HG03460 (cell line): ENCODE measurements at regions not wholly inside any gene's neighbourhood (a gene's known extent, or its start where the extent isn't known, plus 50 kb on each side); places are given as distances from the start of the nearest gene placed in this dataset.
"Not testable (repeated sequence)": the region's sequence is repeated elsewhere in the genome, so short reads cannot be mapped to it uniquely, and the experiment has no call there.

ENCODE experiments used
- ATAC-seq: cut with Tn5 transposase; IDR thresholded peaks from one replicate; pipeline ENCODE4 v1.9.1; 2021; ENCODE audit not compliant: unreplicated experiment

DNA sequence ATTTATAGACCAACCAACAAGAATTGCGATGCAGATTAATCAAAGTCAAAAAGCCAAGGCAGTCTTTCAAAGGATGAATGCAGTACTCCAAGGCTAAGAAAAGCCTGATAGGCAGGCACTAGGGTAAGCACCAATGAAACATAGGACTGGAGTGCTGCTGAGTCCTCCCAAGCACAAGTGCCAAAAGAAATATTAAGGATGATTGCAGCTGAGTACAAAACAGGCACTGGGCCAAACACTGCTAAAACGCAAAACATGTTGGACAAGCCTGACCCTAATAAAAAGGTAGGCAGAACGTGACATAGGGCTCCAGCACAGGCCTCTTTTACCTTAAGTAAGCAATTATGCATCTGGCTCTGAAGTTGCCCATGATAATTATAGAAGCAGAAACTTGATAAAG, 160.1 kb upstream of the LRP1B start:
- no peak for ATAC-seq

DNA sequence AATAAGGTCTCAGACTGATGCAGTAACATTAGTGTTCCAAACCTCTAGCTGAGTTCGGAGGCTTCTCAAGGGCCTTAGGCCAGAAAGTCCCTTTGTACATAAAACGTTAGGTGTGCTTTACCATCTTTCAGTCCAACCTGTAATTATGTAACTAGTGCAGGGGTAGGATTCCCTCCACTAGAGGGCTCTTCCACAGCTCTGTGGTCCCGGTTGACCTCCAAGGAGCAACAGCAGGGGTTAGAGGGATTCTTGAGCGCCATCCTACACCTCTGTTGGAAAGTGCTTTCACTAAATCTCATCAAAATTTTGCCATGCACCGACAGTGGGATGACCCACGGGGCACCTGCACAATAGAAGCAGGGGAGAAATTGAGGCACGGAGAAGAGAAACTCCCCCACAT, 155.8 kb upstream of the LRP1B start:
- peak; percentile 52 for ATAC-seq

DNA sequence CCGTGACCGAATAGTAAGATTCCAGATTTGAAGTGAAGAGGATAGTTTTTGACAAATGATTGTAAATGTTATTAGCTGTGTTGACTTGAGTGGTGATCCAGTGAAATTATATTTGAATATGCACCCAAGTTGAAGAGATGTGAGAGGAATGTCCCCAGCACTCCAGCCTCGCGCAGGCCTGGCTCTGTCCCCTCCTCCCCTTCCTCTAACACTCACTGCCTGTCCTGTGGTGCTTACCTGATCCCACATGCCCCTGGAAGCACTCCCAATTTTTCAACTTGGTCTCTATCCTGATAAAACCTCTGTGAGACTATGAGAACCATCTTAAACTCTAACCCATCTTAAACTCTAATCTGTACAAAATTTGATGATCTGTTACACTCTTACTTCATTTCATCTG, 154.7 kb upstream of the LRP1B start:
- ATAC-seq = no peak

DNA sequence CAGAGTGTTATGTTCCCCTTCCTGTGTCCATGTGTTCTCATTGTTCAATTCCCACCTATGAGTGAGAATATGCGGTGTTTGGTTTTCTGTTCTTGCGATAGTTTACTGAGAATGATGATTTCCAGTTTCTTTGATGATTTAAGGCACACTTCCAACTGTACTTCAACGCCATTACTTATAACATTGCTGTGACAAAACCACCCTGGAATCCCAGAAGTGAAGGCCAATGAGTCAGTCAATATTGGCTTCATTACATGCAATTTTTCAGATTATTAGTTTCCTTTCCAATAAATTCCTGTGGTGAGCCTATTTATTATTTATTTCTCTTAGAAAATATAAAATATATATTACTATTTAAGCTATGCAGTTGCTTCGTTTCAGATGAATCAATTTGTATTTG, 153.5 kb upstream of the LRP1B start:
- ATAC-seq = not testable (repeated sequence)

DNA sequence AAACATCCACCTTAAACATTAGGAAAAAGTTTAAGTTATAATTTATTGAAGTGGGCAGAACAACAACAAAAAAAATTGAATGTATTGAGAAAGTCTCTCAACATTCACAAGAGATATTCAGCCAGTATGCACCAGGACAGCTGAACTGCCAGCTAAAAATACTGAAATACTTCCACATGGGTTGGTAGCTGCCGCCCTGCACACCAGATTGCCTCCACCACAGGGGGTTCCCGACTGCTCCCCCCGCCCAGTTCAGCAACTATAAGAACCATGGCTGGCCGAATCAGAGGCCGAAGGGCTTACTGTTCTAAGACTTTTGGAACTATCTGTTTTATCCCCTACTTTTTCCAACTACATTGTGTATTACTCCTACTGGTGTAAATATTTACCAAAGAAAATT, 150.0 kb upstream of the LRP1B start:
- ATAC-seq = no peak

DNA sequence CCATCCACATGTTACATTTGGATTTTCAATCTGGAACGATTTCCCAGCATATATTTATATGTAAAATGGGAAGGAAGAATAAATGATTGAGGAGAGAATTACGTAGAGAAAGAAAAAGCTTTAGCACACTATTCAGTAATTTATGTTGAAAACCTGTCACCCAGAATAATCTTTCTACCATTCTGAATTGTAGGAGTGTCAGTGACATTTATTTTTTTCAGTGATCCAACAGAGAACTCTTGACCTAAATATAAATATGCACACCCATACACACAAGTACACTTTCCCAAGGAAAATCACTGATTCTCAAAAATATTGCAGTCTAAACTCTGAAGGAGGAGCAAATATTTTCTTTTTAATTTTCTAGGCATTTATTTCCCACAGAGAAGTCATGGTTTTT, 140.2 kb upstream of the LRP1B start:
- ATAC-seq = no peak

DNA sequence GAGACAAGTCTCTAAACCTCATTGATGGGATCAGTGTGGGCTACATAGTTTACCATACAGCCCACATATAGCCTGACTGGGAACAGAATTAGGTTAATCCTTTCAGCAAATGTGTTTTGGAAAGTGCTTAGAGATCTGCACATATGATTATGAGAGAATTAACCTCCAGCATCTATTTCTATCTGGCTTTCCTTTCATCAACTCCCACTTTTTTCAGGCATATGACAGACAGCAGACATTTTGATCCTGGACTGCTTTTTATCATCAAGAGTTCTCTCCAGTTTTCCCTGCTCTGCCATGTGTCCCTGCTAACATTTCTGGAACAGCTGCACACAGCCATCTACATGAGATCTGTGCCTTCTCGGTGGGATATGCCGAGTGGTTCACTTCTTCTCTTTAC, 139.5 kb upstream of the LRP1B start:
- ATAC-seq = no peak

DNA sequence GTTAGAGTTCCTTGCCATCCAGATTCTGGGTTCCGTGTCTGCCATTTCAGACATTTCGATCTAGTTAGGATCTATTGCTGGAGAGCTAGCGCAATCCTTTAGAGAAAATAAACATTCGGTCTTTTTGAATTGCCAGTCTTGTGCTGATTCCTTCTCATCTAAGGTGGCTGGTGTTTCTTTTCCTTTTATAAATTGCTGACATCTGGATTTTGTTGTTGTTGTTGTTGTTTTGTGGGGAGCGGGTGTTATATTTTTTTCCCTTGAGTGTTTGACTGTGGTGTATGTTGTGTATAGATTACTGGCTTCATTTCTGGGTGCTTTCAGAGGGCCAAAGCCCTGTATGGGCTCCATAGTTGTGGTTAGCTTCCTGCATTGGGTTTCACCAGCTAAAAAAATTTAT, 128.5 kb upstream of the LRP1B start:
- no peak for ATAC-seq

DNA sequence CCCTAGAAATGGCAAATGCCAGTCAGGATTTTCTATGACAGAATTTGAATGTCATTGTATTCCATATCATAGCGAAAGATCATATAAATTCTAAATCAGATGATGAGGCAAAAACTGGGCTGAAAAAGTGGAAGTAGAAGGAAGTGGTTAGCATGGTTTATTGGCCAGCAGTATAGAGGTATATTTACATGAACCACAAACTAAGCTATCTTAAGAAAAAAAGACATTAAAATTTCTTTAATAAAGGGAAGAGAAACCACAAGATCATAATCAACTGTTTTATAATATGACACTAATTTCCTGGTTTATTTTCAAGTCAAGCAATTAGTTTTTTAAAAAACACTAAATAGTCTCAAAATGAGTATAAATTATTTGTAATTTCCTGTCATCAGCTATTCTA, 123.2 kb upstream of the LRP1B start:
- ATAC-seq = no peak

DNA sequence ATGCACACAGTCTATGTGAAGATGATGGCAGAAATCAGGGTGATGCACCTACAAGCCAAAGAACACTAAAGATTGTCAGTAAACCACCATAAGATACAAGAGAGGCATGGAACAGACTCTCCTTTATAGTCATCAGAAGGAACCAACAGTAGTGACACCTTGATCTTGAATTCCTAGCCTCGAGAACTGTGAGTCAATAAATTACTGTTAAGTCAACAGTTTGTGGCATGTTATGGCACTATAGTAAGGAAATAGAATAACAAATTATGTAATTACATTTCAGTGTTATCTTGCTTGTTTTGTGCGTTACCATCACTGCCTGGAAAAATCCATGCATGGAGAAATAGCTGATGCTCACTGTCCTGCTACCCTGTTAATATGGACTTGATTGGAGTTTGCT, 110.2 kb upstream of the LRP1B start:
- ATAC-seq = no peak

DNA sequence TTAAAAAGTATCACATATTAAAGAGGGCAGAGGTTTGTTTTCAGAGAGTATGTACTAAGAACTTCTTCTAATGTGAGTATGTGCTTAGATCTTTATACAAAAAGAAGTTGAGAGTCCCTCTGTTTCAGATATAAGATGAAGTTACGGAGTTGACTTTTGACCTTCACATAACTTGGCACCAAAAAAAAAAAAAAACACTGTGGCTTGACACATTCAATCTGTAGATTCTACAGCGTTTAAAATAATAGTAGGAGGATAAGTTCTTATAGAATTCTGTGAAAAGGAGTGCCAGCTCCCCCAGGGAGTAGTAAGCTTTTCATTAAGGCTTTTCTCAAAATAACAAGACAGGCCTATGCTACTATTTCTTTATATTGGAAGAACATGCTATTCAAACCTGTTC, 105.4 kb upstream of the LRP1B start:
- ATAC-seq = no peak

DNA sequence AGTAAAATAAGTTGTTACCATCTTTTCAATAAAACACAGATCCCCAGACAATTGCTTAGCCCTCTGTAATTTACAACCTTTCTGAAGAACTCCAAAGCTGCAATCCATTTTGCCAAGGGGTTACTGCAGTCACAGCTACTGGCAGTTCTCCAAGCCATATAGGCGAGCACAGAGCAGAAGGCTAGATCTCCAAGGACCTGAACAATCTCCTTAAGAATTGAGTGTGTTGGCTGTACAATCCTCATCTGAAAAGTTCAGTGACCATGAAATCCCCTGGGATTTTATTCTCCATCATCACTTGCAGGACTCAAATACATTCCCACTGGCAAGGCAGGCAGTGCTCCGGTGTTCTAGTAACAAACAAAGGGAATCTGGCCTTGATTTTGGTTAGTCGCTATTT, 103.9 kb upstream of the LRP1B start:
- no peak for ATAC-seq

DNA sequence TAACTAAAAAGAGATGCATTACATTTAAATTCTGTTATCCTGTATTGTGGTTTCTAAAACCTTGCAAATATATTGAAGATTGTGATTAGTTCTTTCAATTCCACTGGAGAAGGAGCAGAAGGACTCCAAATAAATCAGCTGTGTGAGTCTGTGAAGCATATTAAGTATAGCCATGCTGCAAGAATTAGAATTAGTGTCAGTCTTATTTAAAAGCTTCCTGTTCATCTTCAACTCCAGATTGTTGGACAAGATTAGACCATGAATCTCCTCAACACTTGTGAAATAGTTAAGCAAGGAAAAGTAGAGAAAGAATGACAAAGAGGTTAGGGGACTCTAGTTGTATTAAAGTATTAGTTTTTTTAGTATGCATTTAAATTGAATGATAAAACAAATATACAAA, 92.5 kb upstream of the LRP1B start:
- ATAC-seq = no peak

DNA sequence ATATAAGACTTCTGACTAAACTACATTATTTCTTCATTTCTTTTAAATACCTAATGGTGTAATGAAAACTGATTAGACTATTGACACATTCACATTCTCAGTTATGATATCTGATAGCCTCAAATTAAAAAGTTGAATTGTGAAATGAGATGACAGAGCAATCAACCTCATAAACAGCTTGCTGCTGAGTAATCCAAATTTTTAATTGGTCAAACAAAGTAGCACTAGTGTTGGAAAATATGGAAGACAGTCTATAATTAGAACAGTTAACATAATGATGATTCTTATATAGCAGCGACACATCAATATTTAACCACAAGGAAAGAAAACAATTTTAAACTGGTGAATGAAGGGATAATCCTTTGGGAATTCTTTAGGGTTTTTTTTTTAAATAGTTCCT, 91.9 kb upstream of the LRP1B start:
- no peak for ATAC-seq

DNA sequence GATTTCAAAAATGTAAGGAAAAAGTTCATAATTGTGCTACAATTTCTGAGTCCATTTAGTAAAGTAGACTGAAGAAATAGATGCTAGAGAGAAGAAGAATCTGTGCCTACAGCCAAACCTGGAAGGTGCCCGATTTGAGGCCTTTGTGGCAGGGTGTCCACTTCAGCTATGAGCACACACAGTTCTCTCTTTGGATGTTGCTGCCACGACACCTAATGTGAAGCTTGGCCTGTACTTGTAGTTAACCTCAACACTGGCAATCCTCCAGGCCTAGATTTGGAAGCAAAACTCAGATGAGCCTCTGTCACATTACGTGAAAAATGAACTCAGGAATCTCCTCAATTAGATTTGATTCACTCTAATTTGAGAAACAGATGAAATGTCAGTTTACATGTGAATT, 90.1 kb upstream of the LRP1B start:
- no peak for ATAC-seq

DNA sequence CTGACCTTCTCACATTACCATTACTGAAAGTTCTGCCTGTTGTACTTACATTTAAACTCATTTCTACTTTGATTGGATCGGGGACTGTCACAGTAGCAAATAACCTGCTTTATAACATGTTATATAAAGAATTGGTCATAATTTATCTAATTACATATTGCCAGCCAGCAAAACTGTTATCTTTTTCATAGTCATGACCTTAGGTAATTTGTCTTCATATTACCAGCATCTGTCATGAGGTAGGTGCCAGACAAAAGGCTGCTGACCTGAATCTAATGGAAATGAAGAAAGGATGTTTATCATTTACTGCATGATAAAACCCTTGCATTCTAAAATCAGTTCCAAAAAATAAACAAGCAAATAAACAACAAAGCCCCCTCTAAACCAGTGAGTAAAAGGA, 89.4 kb upstream of the LRP1B start:
- no peak for ATAC-seq

DNA sequence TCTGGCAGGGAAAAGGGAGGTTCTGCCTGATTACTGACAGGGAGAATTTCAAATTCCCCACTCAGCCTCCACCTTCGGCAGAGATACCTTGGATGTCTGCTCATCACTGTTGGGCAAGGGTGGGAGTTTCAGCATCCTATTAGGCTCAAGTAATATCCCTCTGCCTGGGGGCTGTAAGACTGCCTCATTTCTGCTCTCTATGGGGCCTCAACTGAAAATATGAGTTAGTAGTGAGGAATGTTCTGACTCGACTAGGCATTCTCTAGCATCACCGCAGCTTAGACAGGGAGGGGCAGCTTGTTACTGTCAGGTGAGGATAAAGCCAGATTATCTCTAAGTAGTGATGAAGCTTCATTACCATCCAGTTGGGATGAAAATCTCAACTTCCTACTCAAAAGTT, 87.7 kb upstream of the LRP1B start:
- no peak for ATAC-seq

DNA sequence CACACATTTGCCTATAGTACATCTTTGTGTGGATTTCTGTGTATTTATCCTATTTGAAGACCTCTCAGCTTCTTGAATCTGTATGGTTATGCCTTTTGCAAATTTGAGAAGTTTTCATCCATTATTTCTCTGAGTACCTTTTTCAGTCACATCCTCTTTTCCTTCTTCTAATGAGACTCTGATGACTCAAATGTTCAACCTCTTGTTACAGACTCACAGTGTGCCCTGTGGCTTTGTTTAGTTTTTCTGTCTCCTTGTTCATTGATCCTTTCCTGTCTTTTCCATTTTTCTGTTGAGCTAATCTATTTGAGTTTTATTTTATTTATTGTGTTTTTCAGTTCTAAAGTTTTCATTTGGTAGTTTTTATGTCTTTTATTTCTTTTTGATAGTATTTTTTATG, 87.0 kb upstream of the LRP1B start:
- no peak for ATAC-seq

DNA sequence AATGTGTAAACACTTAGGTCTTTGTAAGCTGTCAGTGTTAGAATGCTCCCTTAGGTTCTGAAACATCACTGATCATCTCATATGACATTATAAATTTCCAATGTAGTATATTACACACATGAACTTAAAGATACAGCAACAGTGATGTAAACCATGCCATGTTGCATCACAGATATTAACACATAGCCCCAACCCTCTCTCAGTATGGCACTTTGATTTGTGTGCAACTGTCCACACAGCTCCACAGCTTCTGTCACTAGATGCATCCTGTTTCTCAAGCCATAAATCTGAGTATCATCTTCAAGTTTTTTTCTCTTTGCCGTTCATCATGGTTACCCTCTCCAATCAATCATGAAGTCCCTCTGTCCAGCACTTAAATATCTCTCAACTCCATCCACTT, 69.2 kb upstream of the LRP1B start:
- ATAC-seq = no peak

DNA sequence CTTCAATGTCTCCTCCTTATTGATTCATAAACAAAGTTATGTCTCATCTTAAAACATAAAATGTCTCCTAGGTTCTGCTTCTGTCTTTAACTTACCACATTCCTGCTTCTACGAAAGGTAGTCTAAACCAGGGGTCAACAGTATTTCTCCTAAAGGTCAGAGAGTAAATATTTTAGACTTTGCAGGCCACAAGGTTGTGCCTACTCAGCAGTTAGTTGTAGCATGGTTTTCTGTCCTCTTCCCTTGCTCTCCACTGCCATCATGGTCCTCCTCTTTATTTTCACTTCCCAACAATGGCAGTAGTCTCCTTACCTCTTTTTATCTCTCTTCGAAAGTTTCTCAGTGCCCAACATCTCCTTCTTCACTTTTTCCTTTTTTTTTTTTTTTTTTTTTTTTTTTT, 68.3 kb upstream of the LRP1B start:
- no peak for ATAC-seq

DNA sequence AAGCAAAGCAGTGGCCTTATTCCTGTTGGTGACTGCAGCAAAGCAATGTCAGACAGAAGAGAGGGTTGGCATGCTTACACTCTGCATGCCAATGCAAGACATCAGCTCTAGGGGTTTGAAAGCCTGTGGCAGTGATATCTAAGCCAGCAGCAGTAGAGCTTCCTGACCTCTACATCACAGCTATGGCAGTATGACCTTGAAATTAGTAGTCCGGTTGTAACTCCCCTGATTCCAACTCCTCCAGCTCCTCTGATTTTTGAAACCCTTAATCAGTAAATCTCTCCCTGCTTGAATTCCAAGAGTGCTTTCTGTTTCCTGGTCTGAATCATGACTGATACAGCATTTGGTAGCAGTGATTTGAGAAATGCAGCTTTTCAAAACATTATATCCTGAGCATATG, 60.0 kb upstream of the LRP1B start:
- ATAC-seq = no peak

DNA sequence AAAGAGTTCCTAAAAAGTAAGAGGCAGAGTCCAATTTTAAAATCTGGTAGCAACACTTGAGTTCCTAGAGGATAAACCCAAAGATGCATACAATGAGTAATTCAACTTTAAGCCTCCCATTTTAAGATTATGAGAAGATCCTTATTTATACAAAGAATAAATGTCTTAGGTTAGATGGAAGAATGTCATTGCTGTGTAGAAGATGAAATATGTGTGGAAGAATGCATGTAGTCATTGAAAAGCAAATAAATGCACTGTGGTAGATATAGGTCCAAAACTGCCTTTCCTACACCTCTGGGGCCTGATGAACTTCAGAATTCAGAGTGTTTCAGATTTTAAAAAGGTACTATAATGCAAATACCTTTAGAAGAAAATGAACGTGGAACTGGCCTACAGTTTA, 58.7 kb upstream of the LRP1B start:
- ATAC-seq = no peak

DNA sequence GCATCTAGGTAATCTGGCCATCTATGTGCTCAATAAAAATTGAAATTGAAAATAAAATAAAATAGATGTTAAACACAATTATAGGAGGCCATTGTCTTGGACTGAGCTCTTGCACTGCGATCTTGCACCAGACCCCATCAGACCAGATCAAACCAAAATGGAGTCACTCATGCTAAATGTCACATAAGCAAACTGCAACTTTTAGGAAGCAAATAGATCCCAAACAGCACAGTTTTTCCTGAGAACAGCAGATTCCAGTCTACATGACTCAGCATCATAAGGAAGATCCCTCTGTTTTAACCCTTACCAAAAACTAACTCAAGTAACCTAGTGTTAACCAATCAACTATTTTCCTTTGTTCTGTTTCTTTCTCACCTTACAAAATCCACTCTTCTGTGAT, 57.7 kb upstream of the LRP1B start:
- ATAC-seq = no peak

DNA sequence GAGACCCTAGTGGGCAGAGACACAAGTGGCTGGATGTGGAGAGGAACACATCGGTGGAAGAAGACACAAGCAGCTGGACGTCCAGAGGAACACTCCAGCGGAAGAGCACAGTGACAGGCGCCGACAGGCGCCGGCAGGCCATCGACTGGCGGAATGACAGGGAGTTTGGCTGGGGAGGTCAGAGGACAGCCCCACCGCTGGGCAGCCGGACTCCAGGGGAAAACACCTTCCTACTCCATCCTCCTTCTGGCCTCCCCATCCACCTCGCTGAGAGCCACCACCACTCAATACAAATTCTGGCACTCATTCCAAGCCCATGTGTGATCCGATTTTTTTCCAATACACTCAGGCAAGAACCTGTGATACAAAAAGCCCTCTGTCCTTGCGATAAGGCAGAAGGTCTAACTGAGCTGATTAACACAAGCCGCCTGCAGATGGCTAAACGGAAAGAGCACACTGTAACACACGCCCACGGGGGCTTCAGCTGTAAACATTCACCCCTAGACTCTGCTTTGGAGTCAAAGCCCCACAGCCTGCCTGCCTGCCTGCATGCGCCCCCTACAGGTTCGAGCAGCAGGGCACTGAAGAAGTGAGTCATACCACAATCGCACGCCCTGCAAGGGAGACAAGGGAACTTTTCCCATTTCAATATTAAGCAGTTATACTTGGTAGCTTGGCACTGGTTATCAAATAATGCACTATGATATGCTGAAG, 50.2 kb upstream of the LRP1B start:
- ATAC-seq = no peak
